Urothelium cell line (cell line): ENCODE measurements at regions not wholly inside any gene's neighbourhood (a gene's known extent, or its start where the extent isn't known, plus 50 kb on each side); places are given as distances from the start of the nearest gene placed in this dataset.
"Not testable (repeated sequence)": the region's sequence is repeated elsewhere in the genome, so short reads cannot be mapped to it uniquely, and the experiment has no call there.

Experiments used
- DNase-seq: peaks from one replicate; pipeline ENCODE4 v3.0.0; 2011; ENCODE audit warnings: low spot score, mixed read lengths
- FAIRE-seq: peaks from 2 replicates; lab custom pipeline; 2011; peaks lifted over from hg19 to GRCh38; lab: Jason Lieb, UNC

DNA sequence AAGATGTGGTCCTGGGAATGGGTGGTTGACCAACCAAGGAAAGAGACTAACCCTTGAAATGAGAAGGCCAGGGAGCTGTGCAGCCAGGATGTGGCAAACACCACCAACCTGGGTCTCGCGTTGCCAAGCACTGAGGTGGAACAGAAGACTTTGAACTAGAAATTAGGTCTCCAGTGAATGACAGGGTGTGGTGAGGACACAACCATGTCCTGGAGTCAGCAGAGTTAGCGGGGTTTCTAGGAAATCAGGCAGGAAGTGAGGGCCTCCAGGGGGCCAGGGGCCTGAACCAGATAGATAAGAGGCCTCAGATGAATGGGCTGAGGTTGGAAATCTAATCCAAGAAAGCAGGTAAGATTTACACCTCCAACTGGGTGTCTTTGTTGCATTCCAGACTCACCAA is 353.3 kb upstream of the ARID1B start:
- DNase-seq (no peak), FAIRE-seq (no peak)

DNA sequence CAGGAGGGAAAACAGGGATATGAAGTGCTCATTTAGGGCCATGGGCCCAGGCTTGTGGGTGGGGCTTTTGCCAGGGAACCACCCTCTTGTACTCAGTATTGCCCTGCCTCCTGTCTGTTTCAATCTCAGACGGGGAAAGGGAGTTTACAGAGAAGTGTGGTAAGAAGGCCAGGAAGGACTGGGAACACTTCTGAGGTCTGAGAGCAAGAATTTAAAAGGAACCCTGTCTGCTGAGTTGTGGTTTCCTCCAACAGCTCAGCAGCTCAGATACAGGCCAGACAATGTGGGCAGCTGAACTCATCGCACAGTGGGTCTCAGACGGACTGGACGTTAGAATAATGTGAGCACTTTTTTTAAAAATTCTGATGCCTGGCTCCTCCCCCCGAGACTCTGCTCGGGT is 354.1 kb upstream of the ARID1B start:
- DNase-seq (no peak), FAIRE-seq (no peak)

DNA sequence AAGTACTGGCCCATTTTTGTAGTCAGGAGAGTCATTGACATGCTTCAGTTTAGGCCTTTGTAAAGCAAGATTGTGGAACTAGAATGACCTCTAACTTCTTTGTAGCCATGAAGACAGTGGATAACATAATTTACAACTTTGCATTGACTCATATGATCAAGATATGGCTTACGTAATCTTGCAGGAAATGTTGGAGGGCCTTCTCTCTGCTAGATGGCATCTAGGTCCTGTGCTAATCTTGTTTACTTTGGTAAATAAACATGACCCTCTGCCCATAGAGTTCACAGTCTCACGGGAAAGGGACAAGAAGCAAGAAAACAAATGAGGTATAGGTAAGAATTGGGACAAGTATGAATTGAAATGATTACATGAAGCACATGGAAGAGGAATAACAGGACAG is 355.2 kb upstream of the ARID1B start:
- no peak for DNase-seq
- FAIRE-seq: no peak

DNA sequence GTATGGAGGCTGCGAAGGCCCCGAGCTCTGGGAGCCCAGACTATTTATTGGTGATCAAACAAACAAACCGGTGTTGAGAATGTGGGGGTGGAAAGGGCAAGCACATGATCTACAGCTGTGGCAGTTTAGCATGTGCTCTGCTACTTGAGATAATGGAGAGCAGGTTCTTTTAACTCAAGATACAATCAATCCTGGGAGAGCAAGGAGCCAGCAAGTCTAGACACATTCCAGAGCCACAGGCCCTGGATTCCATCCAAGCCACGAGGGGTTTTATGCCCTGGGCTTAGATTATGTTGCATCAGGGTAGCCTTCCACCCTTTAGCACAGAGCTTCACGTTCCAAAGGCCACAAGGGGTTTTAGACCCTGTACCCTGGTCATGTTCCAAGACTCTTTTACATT is 355.9 kb upstream of the ARID1B start:
- DNase-seq, FAIRE-seq: not testable (repeated sequence)

DNA sequence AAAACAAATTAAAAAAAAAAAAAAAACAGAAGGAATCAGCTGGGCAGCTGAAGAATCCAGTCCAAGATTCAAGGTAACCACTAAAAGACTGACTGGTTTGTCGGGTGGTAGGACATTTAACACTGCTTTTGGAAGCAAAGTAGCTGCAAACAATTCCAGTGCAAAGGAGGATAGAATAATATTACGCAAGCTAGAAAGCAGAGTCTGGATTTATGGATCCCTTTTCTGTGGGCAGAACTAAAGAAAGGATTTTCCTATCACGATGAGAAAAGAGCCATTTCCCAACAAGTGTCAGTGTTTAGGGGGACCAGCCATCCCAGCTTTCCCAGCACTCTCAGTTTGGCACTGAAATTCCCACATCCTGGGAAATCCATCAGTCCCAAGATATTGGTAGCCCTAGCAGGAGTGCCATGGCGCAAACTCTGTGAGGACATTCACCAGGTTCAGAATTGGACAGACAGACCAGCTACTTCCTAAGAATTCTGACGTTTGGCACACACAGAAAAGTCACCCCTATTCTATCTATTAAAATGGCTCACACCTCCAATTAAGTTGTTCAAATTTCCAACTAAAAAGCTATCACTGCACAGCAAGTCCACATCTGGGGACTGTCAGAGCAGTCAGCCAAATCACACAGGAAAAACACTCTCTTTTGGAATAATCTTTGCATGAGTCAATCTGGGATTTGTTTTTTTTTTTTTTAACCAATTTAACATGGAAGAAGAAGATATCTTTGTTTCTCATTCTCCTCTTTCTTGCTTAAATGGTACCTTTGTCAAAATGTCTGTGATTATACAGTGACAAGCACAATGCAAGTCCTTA is 356.8 kb upstream of the ARID1B start:
- FAIRE-seq: no peak
- peak; percentile 27 for DNase-seq

DNA sequence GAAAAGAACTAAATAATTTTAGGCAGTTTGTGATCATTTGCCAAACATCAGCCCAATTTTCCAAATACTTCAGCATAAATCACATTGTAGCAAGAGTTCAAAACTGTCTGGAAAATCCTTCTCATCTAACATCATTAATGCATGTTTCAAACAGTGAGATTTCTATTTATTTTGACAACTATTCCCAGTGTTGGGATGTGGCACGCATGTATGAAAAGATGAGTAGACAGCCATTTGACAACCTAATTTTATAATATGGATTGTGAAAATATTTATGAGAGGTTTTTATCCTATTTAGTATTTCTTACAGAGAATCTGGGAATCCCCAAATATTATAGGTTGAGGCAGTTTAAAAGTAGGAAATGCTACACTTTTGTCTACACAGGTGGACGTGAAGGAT is 357.6 kb upstream of the ARID1B start:
- no peak for DNase-seq
- FAIRE-seq: no peak

DNA sequence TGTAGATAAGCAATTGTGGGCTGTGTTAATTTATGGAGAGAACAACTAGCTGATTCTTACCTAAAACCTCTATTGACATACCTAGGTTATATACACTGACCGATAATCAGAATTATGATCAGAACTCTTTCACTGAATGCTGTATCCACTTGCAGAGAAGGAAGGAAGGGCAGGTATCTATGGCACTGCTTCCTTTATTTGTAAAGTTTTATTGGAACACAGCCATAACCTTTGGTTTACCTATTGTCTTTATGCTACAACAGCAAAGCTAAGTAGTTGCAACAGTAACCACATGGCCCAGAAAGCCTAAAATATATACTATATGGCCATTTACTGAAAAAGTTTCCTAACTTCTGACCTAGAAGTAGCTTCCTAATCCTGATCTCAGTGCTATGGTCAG is 358.9 kb upstream of the ARID1B start:
- DNase-seq (no peak), FAIRE-seq (no peak)

DNA sequence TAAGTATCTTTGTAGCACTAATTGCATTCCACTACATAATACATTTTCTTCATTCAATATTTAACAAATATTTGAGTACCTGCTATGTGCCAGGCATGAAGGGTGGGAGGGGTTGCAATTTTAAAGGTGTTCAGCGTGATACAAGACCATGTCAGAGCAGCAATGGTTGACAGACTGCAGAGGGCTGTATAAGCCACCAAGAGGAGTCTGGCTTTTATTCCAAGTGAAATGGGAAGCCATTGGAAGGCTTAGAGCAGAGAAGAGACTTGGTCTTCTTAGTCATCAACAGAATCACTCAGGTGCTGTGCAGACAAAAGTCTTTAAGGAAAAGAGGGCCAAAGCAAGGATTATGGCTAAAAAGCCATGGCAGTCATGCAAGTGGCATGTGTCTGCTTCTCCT is 360.8 kb upstream of the ARID1B start:
- DNase-seq (no peak), FAIRE-seq (no peak)

DNA sequence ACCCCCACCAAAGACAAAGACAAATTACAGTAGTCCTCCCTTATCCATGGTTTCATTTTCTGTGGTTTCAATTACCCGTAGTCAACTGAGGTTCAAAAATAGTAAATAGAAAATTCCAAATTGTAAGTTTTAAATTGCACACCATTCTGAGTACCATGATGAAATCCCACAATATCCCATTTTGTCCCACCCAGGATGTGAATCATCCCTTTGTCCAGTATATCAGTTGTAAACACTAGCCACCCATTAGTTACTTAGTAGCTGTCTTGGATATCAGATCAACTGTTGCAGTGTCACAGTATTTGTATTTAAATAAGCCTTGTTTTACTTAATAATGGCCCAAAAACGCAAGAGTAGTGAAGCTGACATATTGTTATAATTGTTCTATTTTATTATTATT is 364.0 kb upstream of the ARID1B start:
- DNase-seq: no peak
- no peak for FAIRE-seq

DNA sequence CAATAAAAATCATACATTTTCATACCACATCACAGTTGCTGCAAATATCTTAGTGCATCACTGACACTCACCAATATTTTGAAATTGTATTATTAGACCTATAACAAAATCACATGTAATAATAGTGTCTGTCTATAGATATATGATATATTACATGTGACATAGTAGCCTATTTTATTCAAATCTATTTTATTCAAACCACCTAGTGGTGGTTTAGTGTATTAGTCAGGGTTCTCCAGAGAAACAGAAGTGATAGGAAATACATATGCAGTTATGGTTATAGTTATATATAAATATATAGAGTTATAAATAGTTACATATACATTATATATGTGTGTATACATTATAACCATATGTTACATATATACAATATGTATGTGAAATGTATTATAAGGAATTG is 366.5 kb upstream of the ARID1B start:
- DNase-seq (no peak), FAIRE-seq (no peak)

DNA sequence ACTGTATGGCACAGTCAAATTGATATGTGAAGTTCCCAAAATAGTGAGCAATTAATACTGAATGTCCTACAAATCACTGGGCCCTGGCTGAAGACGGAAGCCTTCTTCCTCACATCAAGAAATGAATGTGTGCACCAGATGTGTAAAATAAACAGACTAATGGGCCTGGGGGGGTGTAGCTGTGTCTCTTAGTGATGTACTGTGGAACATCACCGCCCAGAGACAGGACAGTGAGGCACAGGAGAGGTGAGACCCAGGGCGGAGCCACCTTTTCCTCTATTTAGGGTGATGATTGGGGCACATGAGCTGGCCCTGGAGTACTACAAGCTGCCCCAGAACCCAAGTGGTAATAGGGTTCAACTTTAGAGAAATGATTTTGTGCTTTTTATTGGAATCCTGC is 368.5 kb upstream of the ARID1B start:
- FAIRE-seq: no peak
- DNase-seq: no peak

DNA sequence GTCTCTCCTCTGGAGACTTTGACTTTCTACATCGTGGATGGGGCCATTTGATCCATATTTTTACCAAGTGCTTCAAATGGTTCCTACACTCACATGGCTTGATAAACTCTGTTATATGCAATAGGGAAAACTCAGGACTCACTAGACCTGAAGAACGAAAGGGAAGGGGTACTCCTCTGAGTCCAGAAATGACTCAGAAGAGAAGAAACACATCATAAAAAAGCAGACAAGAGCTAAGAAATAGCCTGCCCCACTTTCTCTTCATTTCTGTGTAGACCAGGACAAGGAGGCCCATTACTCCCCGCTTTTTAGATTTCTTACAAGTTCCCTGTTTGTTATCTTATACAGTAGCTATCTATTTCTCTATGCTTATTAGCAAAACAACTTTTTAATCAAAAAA is 369.8 kb upstream of the ARID1B start:
- no peak for FAIRE-seq
- DNase-seq: no peak

DNA sequence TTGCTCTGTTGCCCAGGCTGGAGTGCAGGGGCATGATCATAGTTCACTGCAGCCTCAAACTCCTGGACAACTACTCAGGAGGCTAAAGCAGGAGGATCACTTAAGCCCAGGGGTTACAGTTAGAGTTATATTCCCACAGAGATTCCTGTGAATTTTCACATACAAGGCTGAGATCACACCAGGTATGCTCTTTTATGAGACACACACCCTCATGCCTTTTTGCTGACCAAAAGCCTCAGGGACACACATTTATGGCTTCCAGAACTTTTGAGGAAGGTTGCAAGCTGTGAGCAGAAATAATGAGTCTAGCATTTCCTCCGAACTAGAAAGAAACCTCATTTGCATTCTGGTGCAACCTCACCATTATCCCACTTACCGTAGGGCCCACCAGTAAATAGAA is 370.5 kb upstream of the ARID1B start:
- DNase-seq (no peak), FAIRE-seq (no peak)

DNA sequence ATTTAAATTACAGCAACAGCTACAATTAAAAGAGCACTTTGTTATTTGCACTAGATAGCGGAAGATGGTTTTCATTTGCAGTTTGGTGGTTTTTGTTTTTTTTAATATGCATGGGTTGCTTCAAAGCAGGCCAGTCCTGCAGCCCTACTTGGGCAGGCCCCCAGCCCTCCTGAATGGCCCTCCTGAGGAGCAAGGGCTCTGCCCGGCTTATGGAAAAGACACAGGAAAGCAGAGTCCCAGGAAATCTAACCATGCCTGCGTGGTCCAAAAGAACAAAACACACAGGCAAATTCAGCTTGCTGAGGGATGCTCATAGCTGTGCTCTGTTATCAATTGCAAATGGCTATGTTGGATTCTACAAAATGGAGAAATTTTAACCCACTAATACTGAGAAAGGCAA is 371.1 kb upstream of the ARID1B start:
- DNase-seq (no peak), FAIRE-seq (no peak)

DNA sequence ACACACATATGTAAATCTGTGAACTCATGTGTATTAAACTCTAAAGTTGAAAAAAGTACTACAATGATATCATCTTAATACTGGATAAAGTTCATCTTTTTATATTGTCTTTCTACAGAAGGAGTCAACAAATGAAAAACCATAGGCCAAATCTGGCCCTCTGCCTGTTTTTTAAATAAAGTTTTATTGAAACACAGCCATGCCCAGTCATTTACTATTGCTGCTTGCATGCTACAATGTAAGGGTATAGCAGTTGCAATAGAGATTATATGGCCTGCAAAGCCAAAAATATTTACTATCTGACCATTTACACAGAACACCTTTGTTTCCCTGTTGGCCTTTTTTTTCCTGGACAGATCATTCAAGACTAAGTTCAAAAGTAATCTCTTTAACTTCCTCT is 374.6 kb upstream of the ARID1B start:
- DNase-seq: no peak
- no peak for FAIRE-seq

DNA sequence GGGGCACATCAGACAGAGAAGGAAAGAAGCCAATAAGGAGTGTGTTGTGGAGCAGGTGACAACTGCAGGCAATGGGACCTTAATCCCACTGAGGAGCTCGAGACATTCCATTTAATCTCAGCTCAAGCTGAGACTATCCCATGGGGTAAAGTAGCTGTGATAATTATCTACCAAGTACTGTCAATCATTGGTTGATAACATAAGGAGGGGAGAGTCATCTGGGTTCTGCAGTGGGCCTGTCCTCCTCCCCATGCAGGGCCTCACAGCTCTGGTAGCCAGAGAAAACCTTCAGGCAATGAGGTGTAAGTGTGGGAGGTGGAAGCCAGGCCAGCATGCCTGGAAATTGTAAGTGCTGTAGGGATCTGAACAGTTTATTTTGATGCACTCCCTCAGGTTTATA is 375.0 kb upstream of the ARID1B start:
- DNase-seq (no peak), FAIRE-seq (no peak)

DNA sequence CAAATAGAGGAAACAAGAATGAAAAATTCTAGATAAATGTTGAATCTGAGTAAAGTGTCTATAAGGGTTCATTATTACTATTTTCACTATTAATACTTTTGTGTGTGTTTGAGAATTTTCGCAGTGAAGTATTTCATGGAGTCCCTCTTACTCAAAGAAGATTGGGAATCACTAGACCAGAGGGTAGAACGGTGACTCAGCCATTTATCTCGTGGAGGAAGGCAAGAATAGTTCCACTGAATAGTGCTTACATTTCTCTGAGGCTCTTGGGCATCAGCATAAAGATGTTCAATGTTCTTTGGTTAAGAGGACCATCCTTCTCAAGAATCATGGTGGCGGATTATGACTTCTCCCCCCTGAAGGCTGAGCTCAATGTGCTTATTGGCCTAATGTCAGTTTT is 376.7 kb upstream of the ARID1B start:
- FAIRE-seq (no peak), DNase-seq (no peak)

DNA sequence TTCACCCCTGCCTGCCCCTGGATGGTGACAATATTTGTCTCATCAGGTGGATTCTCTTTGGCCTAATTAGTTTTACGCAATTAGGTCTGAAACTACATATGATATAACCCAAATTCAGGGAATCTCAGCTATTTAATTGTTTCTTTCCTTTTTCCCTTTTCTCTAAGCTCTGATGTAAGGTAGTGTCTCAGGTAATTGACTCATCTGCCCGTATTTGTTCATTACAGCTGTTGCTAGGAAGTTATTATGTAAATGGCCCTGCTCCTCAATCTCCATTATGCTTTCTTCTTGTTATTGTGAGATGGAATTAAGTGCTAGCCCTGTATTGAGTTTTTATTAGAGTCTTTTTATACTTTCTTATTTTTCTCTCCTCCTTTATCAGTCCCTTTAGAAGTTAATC is 378.2 kb upstream of the ARID1B start:
- no peak for DNase-seq
- FAIRE-seq: no peak

DNA sequence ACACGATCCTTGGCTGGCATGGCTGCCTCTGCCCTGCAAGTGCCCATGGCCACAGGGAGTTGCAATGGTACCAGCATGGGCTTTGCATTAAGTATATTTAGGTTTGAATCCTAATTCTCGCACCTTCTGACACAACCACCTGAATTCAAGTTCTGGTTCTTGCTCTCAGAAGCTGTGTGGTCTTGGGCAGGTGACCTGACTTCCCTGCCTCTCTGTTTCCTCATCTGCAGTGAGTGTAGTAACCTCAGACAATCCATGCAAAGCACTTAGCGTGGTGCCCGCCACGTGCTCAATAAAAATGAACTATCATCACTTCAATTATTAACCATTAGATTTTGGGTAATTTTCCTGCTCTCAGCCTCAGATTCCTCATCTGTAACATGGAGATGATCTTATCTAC is 378.8 kb upstream of the ARID1B start:
- DNase-seq: no peak
- FAIRE-seq: no peak

DNA sequence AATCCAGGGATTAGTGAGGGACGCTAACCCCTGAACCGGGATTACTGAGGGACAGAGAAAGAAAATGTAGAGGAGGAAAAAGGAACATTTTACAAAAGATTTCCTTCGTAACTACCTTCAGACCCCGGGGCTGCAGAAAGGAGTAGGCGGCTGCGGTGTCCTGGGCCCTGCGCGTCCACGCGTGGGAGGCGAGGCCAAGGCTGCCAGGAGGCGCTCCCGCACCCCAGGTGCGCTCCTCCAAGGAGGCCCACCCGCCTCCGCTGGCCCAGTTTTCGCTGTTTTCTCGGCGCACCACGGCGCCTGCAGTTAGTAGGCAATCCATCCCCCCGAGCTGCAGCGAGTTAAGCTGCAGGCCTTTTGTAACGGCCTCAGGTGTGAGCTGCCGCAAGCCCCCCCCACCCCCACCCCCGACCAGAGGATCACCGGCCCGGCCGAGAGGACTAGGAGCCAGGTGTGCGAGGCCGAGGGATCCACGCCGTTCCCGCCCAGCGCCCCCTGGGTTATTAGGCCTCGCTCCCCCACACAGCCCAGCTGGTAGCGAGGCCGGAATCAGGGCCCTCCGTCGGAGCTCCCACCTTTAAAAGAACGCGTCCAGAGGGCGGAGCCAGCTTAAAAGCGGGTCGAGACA is 380.3 kb upstream of the ARID1B start:
- FAIRE-seq (no peak), DNase-seq (no peak)

DNA sequence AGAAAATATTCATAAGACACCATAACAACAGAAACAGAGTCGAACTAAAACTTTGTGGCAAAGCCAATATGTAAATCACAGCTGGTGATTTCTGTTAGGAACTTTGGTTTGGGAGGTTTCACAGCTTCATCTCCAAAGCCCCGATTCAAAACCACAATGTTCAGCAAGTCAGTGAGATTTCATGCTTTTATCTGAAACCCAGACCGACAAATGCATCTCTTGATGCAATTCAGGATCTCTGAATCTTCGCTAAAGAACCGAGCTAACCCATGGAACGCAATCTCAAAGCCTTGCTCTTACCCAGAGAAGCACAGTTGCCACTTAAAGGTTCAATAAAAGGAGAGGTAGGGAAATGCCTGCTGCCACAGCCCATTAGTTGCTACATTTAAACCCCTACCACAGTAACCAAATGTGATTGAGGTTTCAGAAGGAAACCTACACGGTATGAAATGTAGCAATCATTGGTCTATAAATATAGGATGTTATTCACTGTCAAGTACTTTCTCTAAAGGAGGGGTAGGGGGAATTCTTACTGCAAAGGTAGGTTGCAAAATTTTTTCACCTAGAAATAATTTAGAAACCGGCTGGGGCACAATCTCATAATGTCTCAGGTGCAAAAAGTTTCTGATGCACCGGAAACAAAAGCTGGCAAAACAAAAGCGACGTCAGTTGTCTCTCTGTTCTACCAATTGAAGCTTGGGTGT is 381.0 kb upstream of the ARID1B start:
- DNase-seq (no peak), FAIRE-seq (no peak)

DNA sequence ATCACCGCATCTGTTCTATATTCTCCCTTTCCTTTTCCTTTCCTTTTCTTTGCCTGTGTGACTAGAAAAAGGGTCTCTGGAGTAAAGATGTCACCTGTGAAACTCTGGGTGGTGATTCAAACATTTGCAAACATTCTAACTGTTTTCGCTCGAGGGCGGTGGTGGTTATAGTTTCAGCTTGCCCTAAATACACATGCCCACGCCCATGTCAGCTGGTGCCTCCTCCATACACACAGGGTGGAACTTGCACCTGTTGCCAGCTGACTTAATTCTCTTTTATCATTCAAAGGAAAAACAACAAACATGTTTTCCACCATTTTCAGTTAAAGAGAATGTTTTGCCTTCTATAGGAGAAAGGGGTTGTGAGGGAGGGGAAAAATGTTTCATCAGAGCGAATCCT is 381.9 kb upstream of the ARID1B start:
- DNase-seq (no peak), FAIRE-seq (no peak)
